IMR-90 (cell line): ENCODE measurements at regions not wholly inside any gene's neighbourhood (a gene's known extent, or its start where the extent isn't known, plus 50 kb on each side); places are given as distances from the start of the nearest gene placed in this dataset.

Experiments used
- ATAC-seq: fragments of 200-7000 bp; cut with Tn5 transposase; 2 replicates; pipeline ENCODE4 v1.9.1; 2020; ENCODE audit warnings: low read depth, mild to moderate bottlenecking, moderate library complexity
- BruUV-seq: library from RNA; stranded (reverse); fragments of 400-500 nt; replicated peaks from 2 replicates; lab custom pipeline; 2021; lab: Mats Ljungman, UMichigan
- CTCF ChIA-PET: fragments of 300-600 bp; formaldehyde crosslinking; extraction: SDS; loops from one replicate; lab custom pipeline; 2021; ENCODE audit warnings: antibody characterized with exemption; lab: Yijun Ruan, JAX
- POLR2A ChIA-PET: fragments of 300-600 bp; sonication (Branson Sonifier 250); formaldehyde crosslinking; loops from one replicate; lab custom pipeline; 2022; ENCODE audit warnings: antibody characterized with exemption; ENCODE audit not compliant: unreplicated experiment; lab: Charles Lee
- DNase-seq: peaks from one replicate; pipeline ENCODE4 v3.0.0; 2013
- H2AFZ ChIP-seq: replicated peaks from 2 replicates; pipeline ENCODE3; 2013; ENCODE audit warnings: low read length, mild to moderate bottlenecking; ENCODE audit not compliant: poor library complexity
- H2AK5ac ChIP-seq: 2 replicates; pipeline ENCODE4 v1.6.1; 2013; ENCODE audit warnings: low read depth, low read length, inconsistent platforms
- H2AK9ac ChIP-seq: replicated peaks from 2 replicates; pipeline ENCODE3; 2013; ENCODE audit warnings: mild to moderate bottlenecking, low read depth, low read length, moderate library complexity; ENCODE audit not compliant: poor library complexity
- H2BK120ac ChIP-seq: 2 replicates; pipeline ENCODE4 v1.6.1; 2013; ENCODE audit warnings: low read depth, low read length, inconsistent platforms
- H2BK15ac ChIP-seq: 3 replicates; pipeline ENCODE4 v1.6.1; 2013; ENCODE audit warnings: low read depth, low read length, inconsistent platforms
- H2BK20ac ChIP-seq: 2 replicates; pipeline ENCODE4 v1.6.1; 2013; ENCODE audit warnings: low read depth, mild to moderate bottlenecking, inconsistent platforms, low read length, moderate library complexity
- H2BK5ac ChIP-seq: 2 replicates; pipeline ENCODE4 v1.6.1; 2013; ENCODE audit warnings: mild to moderate bottlenecking, low read depth, low read length, inconsistent platforms; ENCODE audit not compliant: poor library complexity, severe bottlenecking
- H3K14ac ChIP-seq: replicated peaks from 2 replicates; pipeline ENCODE4 v1.6.1; 2013; ENCODE audit warnings: low read depth, low read length, inconsistent platforms
- H3K18ac ChIP-seq: 2 replicates; pipeline ENCODE4 v1.6.1; 2013; ENCODE audit warnings: low read depth, low read length, control low read depth
- H3K23ac ChIP-seq: 2 replicates; pipeline ENCODE4 v1.6.1; 2013; ENCODE audit warnings: low read depth, low read length, inconsistent platforms
- H3K27ac ChIP-seq: 2 replicates; pipeline ENCODE4 v1.5.1; 2013; ENCODE audit warnings: mild to moderate bottlenecking, control low read depth, low read length; ENCODE audit not compliant: insufficient read depth
- H3K27me3 ChIP-seq: 2 replicates; pipeline ENCODE4 v1.6.1; 2013; ENCODE audit warnings: low read length; ENCODE audit not compliant: control insufficient read depth, insufficient read depth
- H3K36me3 ChIP-seq: 2 replicates; pipeline ENCODE4 v1.6.1; 2013; ENCODE audit warnings: low read length, mixed read lengths; ENCODE audit not compliant: control insufficient read depth, insufficient read depth
- H3K4ac ChIP-seq: 2 replicates; pipeline ENCODE4 v1.6.1; 2013; ENCODE audit warnings: low read depth, low read length, inconsistent platforms
- H3K4me1 ChIP-seq: 2 replicates; pipeline ENCODE4 v1.6.1; 2013; ENCODE audit warnings: low read length, mixed read lengths; ENCODE audit not compliant: control insufficient read depth, insufficient read depth
- H3K4me2 ChIP-seq: 2 replicates; pipeline ENCODE4 v1.6.1; 2013; ENCODE audit warnings: low read depth, mild to moderate bottlenecking, control low read depth, low read length, moderate library complexity
- H3K4me3 ChIP-seq: 2 replicates; pipeline ENCODE4 v1.5.1; 2013; ENCODE audit warnings: low read depth, mild to moderate bottlenecking, control low read depth, low read length, moderate library complexity; ENCODE audit not compliant: insufficient read depth
- H3K56ac ChIP-seq: 2 replicates; pipeline ENCODE4 v1.6.1; 2013; ENCODE audit warnings: low read length, inconsistent platforms; ENCODE audit not compliant: insufficient read depth; ENCODE audit errors: extremely low read depth
- H3K79me1 ChIP-seq, 2 experiments: 2 replicates each; pipeline ENCODE4 v1.6.1; 2013; ENCODE audit warnings: low read length in 2 of 2, inconsistent platforms in 1 of 2, low read depth in 1 of 2
- H3K9ac ChIP-seq: 2 replicates; pipeline ENCODE4 v1.6.1; 2013; ENCODE audit warnings: low read depth, low read length, control low read depth
- H3K9me1 ChIP-seq: 2 replicates; pipeline ENCODE4 v1.6.1; 2013; ENCODE audit warnings: low read length, inconsistent platforms; ENCODE audit not compliant: insufficient read depth
- H3K9me3 ChIP-seq: 2 replicates; pipeline ENCODE4 v1.6.1; 2013; ENCODE audit warnings: low read length; ENCODE audit not compliant: control insufficient read depth, insufficient read depth
- H4K20me1 ChIP-seq: 2 replicates; pipeline ENCODE4 v1.6.1; 2013; ENCODE audit warnings: low read length, inconsistent platforms; ENCODE audit not compliant: insufficient read depth
- H4K5ac ChIP-seq: 2 replicates; pipeline ENCODE4 v1.6.1; 2013; ENCODE audit warnings: mild to moderate bottlenecking, low read depth, low read length, control low read depth
- H4K8ac ChIP-seq, 2 experiments: 2 replicates each; pipeline ENCODE4 v1.6.1; 2013; ENCODE audit warnings: low read depth in 2 of 2, low read length in 2 of 2, control low read depth in 1 of 2, inconsistent platforms in 1 of 2
- H4K91ac ChIP-seq: 2 replicates; pipeline ENCODE4 v1.6.1; 2013; ENCODE audit warnings: low read depth, low read length, inconsistent platforms; ENCODE audit not compliant: insufficient read depth
- BHLHE40 ChIP-seq: fragments of 150-350 bp; IDR thresholded peaks from 2 replicates; pipeline ENCODE4 v1.6.1; 2016; ENCODE audit warnings: mild to moderate bottlenecking, low read depth, low read length
- CEBPB ChIP-seq: IDR thresholded peaks from 2 replicates; pipeline ENCODE4 v1.6.1; 2012; ENCODE audit warnings: low read depth, low read length, improper control_type of control experiment
- CHD1 ChIP-seq: IDR thresholded peaks from 2 replicates; pipeline ENCODE4 v1.6.1; 2012; ENCODE audit warnings: low read depth, low read length, improper control_type of control experiment
- CTCF ChIP-seq: conservative IDR thresholded peaks from 2 replicates; pipeline ENCODE4 v1.5.1; 2012; ENCODE audit warnings: mild to moderate bottlenecking, low read depth, low read length, improper control_type of control experiment
- FOS ChIP-seq: fragments of 150-350 bp; IDR thresholded peaks from 2 replicates; pipeline ENCODE4 v1.6.1; 2016; ENCODE audit warnings: low read depth, low read length
- MAFK ChIP-seq: IDR thresholded peaks from 2 replicates; pipeline ENCODE4 v1.6.1; 2012; ENCODE audit warnings: low read depth, low read length, improper control_type of control experiment
- MXI1 ChIP-seq: IDR thresholded peaks from 2 replicates; pipeline ENCODE4 v1.6.1; 2012; ENCODE audit warnings: low read depth, mild to moderate bottlenecking, low read length, moderate library complexity, borderline replicate concordance
- NFE2L2 ChIP-seq: fragments of 150-350 bp; IDR thresholded peaks from 2 replicates; pipeline ENCODE4 v1.6.1; 2016; ENCODE audit warnings: low read depth, mild to moderate bottlenecking, low read length
- POLR2A ChIP-seq: IDR thresholded peaks from 2 replicates; pipeline ENCODE4 v1.6.1; 2012; ENCODE audit warnings: mild to moderate bottlenecking, low read depth, low read length
- RAD21 ChIP-seq: IDR thresholded peaks from 2 replicates; pipeline ENCODE4 v1.6.1; 2012; ENCODE audit warnings: low read length, improper control_type of control experiment
- RCOR1 ChIP-seq: IDR thresholded peaks from 2 replicates; pipeline ENCODE4 v1.6.1; 2012; ENCODE audit warnings: mild to moderate bottlenecking, low read length, improper control_type of control experiment; ENCODE audit not compliant: insufficient replicate concordance
- RFX5 ChIP-seq: IDR thresholded peaks from 2 replicates; pipeline ENCODE4 v1.8.0; 2012; ENCODE audit warnings: low read depth, mild to moderate bottlenecking, low read length, moderate library complexity
- SMC3 ChIP-seq: fragments of 150-350 bp; IDR thresholded peaks from 2 replicates; pipeline ENCODE4 v1.6.1; 2016; ENCODE audit warnings: low read depth, mild to moderate bottlenecking, antibody characterized with exemption, low read length, moderate library complexity
- USF2 ChIP-seq: fragments of 150-350 bp; IDR thresholded peaks from 2 replicates; pipeline ENCODE4 v1.6.1; 2017; ENCODE audit warnings: mild to moderate bottlenecking, antibody characterized with exemption, low read length, low read depth
- WGBS, 2 experiments: methylation state at CpG; one replicate each; pipeline versions ENCODE4 v1.1.5 to v1.1.7; 2013; ENCODE audit warnings: missing lambda C conversion rate in 2 of 2; ENCODE audit not compliant: insufficient read length in 1 of 2; ENCODE audit errors: extremely low coverage in 2 of 2; 5-methylcytosine and 5-hydroxymethylcytosine counted together
- dilution Hi-C: fragments of 300-500 bp; cut with HindIII; formaldehyde crosslinking; loops from one replicate; pipeline ENCODE4 v1.14.3; 2018; ENCODE audit warnings: low sequenced_read_pairs; ENCODE audit not compliant: unreplicated experiment
- in situ Hi-C: fragments of 300-500 bp; cut with MboI; formaldehyde crosslinking; loops from 3 replicates; pipeline ENCODE4 v1.14.3; 2019; ENCODE audit warnings: low sequenced_read_pairs, inconsistent platforms, mixed read lengths
- intact Hi-C: fragments of 100-400 bp; cut with micrococcal nuclease; formaldehyde crosslinking; loops from 2 replicates; pipeline ENCODE4 v1.10.0; 2022
- TF ChIP-seq, protein P1 (sequence below): fragments of 150-350 bp; IDR thresholded peaks from 2 replicates; pipeline ENCODE4 v1.6.1; 2016; ENCODE audit warnings: low read depth, mild to moderate bottlenecking, low read length, moderate library complexity, borderline replicate concordance

DNA sequence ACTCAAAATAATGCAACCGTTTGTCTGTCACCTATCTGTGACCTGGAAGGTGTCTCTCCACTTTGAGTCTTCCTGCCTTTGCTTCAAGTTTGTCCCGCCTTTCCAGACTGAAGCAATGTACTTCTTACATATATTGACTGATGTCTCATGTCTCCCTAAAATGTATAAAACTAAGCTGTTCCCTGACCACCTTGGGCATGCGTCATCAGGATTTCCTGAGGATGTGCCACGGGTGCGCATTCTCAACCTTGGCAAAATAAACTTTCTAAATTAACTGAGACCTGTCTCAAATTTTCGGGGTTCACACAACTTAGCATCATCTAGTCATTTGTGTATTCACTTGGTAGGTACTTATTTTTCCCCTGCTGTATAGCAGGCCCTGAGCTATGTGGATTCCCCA lies 65.3 kb upstream of the JCAD start:
- H3K79me1 ChIP-seq: no peaks in the 10 kb centered on the region
- dilution Hi-C loops: no loop called here
- CTCF ChIA-PET: no interaction called here

More for the DNA sequence above, 65.3 kb upstream of the JCAD start:
- Histone ChIP-seq H3K9ac (no peak overlapping the region), H2AFZ (no peak overlapping the region), H2BK15ac (no peak overlapping the region), H3K23ac (no peak overlapping the region), H3K4me3 (no peak overlapping the region), H3K18ac (no peak overlapping the region), H3K56ac (no peak overlapping the region), H3K4me2 (no peak overlapping the region), H3K14ac (no peak overlapping the region), H3K4ac (no peak overlapping the region), H3K27ac (no peak overlapping the region), H4K5ac (no peak overlapping the region), H3K9me3 (no peaks in the 10 kb centered on the region), H3K27me3 (peaks cover 4% of the 10 kb centered on the region), H3K9me1 (no peaks in the 10 kb centered on the region), H3K36me3 (no peaks in the 10 kb centered on the region), H4K91ac (no peak overlapping the region), H2BK20ac (no peak overlapping the region), H4K8ac (no peak overlapping the region), H2AK9ac (no peak overlapping the region), H2AK5ac (no peak overlapping the region), H2BK5ac (no peak overlapping the region), H3K4me1 (no peaks in the 10 kb centered on the region), H2BK120ac (no peak overlapping the region), H4K20me1 (no peaks in the 10 kb centered on the region)
- DNase-seq: no peak
- in situ Hi-C loops (no loop called here), intact Hi-C loops (no loop called here)
- TF ChIP-seq USF2 (no peak), RFX5 (no peak), BHLHE40 (no peak), MXI1 (no peak), CHD1 (no peak), CEBPB (no peak), SMC3 (no peak), MAFK (no peak), RCOR1 (no peak), RAD21 (no peak), CTCF (no peak), FOS (no peak), NFE2L2 (no peak), POLR2A (no peak)
- TF ChIP-seq, protein P1, sequence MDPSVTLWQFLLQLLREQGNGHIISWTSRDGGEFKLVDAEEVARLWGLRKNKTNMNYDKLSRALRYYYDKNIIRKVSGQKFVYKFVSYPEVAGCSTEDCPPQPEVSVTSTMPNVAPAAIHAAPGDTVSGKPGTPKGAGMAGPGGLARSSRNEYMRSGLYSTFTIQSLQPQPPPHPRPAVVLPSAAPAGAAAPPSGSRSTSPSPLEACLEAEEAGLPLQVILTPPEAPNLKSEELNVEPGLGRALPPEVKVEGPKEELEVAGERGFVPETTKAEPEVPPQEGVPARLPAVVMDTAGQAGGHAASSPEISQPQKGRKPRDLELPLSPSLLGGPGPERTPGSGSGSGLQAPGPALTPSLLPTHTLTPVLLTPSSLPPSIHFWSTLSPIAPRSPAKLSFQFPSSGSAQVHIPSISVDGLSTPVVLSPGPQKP: no peak
- no TSS peak for BruUV-seq
- ATAC-seq: no peak
- POLR2A ChIA-PET: no interaction called here
- no CpG with 5 or more reads among the region's 6 CpGs for WGBS, 2 experiments
